SJSA1 (cell line): ENCODE measurements at regions not wholly inside any gene's neighbourhood (a gene's known extent, or its start where the extent isn't known, plus 50 kb on each side); places are given as distances from the start of the nearest gene placed in this dataset.
"Not testable (repeated sequence)": the region's sequence is repeated elsewhere in the genome, so short reads cannot be mapped to it uniquely, and the experiment has no call there.

Experiments used
- DNase-seq, 2 experiments: peaks; one replicate each; pipeline ENCODE4 v3.0.0-alpha.2; 2015 to 2020; ENCODE audit warnings: low spot score in 2 of 2, low read depth in 1 of 2
- H3K27ac ChIP-seq: fragments of 250-450 bp; sonication (Bioruptor Pico); 2 replicates; pipeline ENCODE4 v1.5.1; 2020; ENCODE audit warnings: mild to moderate bottlenecking, moderate library complexity
- H3K27me3 ChIP-seq: fragments of 250-450 bp; sonication (Bioruptor Pico); replicated peaks from 2 replicates; pipeline ENCODE4 v1.5.1; 2020; ENCODE audit warnings: mild to moderate bottlenecking, moderate library complexity
- H3K36me3 ChIP-seq: fragments of 250-450 bp; sonication (Bioruptor Pico); 2 replicates; pipeline ENCODE4 v1.5.1; 2020; ENCODE audit warnings: mild to moderate bottlenecking
- H3K4me1 ChIP-seq: fragments of 250-450 bp; sonication (Bioruptor Pico); replicated peaks from 2 replicates; pipeline ENCODE4 v1.6.1; 2021; ENCODE audit warnings: mild to moderate bottlenecking
- H3K4me3 ChIP-seq: fragments of 250-450 bp; sonication (Bioruptor Pico); 2 replicates; pipeline ENCODE4 v1.5.1; 2020; ENCODE audit warnings: mild to moderate bottlenecking
- H3K9me3 ChIP-seq: fragments of 250-450 bp; sonication (Bioruptor Pico); replicated peaks from 2 replicates; pipeline ENCODE4 v1.5.1; 2020; ENCODE audit warnings: mild to moderate bottlenecking

DNA sequence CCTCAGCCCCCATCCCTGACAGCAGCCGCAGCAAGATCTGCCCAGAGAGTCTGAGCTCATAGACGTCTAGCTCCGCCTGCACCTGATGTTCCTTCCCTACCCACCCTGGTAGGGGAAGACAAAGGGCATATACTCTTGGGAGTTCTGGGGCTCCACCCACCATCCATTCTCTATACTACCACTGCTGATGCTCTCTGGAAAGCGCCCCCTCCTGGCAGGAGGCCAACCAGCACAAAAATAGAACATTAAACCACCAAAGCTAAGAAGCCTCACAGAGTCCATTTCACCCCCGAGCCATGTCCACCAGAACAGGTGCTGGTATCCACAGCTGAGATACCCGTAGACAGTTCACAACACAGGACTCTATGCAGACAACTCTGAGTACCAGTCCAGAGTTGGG is 662.6 kb upstream of the FAM98A start:
- Histone ChIP-seq H3K4me3 (no peak overlapping the region), H3K27me3 (no peaks in the 10 kb centered on the region), H3K4me1 (no peaks in the 10 kb centered on the region), H3K36me3 (no peaks in the 10 kb centered on the region), H3K27ac (no peak overlapping the region), H3K9me3 (no peaks in the 10 kb centered on the region)
- DNase-seq = no peak

DNA sequence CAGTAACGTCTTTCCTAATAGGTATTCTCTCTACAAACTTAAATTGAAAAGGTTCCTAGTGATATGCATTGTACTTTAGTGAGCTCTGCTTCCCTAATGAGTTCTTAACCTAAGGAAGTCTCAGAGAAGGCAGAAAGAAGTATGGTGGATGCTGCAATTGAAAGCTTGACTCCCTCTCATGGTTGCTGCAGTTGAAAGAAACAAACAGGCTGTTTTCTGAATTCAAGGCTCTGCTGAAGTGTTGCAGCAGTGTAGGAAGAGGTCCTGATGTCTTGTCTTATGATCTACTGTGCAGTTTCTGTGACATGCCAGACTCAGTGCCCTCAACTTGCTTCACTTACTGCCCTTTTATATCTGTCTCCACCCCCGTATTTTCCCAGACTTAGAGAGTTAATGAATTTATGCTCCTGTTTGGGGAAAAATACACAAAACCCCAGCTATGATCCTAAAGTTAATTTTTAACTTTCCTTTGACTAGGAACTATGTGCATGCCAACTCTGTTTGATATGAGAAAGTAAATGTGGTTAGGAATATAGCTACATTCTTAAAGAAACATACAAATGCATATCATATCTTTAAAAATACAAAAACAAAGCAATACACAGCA is 655.3 kb upstream of the FAM98A start:
- Histone ChIP-seq H3K4me1 (no peaks in the 10 kb centered on the region), H3K9me3 (no peaks in the 10 kb centered on the region; the same call in 1 of the 2 replicates), H3K27me3 (no peaks in the 10 kb centered on the region), H3K36me3 (no peaks in the 10 kb centered on the region), H3K27ac (no peak overlapping the region), H3K4me3 (no peak overlapping the region)
- DNase-seq = no peak

DNA sequence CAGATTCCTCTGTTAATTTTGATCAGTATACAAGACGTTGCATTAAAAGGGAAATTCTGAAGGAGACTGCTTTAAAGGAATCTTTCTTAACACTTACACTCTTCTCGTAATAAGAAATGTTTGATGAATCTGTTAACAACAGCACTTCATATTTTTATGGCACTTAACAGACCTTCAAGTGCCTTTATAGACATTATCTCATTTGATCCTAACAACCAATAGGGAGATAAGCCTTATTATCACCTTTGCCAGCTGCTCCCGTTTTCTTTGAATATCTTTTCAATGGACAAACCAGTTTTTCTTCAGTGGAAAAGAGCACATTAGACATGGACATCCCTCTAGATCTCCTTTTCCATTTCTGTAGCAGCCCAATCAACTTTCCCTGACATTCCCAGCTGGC is 653.0 kb upstream of the FAM98A start:
- no peak overlapping the region for H3K27ac ChIP-seq
- H3K4me3 ChIP-seq = no peak overlapping the region
- H3K27me3 ChIP-seq = no peaks in the 10 kb centered on the region
- no peaks in the 10 kb centered on the region for H3K4me1 ChIP-seq
- no peaks in the 10 kb centered on the region; the same call in 1 of the 2 replicates for H3K9me3 ChIP-seq
- no peaks in the 10 kb centered on the region for H3K36me3 ChIP-seq
- DNase-seq = no peak

DNA sequence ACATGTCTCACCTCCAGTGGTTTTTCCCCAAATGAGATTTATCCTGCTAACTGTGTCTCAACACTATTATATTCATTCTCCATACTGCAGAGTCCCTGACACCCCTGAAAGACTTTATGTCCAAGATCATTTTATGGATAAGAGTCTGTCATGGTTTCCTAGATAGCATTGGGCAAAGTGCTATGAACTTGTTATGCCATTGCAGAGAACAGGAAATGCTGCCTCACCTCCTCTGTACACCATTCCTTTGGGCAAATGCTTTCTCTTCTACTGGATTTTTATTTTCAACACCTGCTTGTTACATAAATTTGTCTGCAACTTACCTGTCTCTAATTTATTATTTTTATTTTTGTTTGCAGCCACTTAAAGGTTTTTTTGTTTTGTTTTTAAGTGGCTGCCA is 652.5 kb upstream of the FAM98A start:
- Histone ChIP-seq H3K27me3 (no peaks in the 10 kb centered on the region), H3K4me1 (no peaks in the 10 kb centered on the region), H3K27ac (no peak overlapping the region), H3K4me3 (no peak overlapping the region), H3K36me3 (no peaks in the 10 kb centered on the region), H3K9me3 (no peaks in the 10 kb centered on the region; the same call in 1 of the 2 replicates)
- DNase-seq = no peak

DNA sequence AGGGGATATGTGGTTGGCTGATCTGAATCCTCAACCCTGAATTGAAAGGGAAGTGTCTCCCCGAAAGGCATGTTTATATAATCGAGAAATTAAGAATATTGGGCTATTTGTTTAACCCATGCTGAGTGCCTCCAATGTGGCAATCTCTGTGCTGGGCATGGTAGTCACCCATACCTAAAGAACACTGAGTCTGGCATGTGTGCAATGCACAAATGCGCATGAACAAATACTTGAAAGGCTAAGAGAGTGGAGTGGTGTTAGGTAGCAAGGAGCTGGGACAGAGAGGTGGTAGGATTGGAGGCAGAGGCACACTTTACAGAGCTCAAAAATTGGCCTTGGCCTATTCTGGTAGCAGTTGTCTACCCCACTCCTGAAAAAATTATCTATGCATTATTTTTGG is 645.1 kb upstream of the FAM98A start:
- H3K4me3 ChIP-seq = no peak overlapping the region
- no peaks in the 10 kb centered on the region for H3K4me1 ChIP-seq
- H3K36me3 ChIP-seq = no peaks in the 10 kb centered on the region
- no peaks in the 10 kb centered on the region for H3K27me3 ChIP-seq
- H3K9me3 ChIP-seq = no peaks in the 10 kb centered on the region; the same call in 1 of the 2 replicates
- DNase-seq = no peak
- no peak overlapping the region for H3K27ac ChIP-seq

DNA sequence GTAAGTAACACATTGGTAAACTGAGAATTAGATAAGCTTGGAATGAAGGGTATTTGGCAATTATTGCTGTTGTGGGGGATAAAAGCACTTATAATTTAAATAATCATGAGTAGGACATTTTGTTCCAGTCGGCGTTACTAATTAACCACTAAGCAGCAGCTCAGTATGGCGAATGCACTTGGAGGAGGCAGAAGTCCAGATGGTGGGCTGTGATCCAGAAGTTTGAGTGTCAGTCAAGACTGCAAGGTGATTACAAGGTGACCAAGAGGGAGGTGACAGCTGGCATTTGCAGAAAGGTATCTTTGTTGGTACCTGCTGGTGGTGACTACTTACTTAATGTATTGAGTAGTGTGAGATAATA is 643.6 kb upstream of the FAM98A start:
- Histone ChIP-seq H3K36me3 (no peaks in the 10 kb centered on the region), H3K27ac (no peak overlapping the region)

DNA sequence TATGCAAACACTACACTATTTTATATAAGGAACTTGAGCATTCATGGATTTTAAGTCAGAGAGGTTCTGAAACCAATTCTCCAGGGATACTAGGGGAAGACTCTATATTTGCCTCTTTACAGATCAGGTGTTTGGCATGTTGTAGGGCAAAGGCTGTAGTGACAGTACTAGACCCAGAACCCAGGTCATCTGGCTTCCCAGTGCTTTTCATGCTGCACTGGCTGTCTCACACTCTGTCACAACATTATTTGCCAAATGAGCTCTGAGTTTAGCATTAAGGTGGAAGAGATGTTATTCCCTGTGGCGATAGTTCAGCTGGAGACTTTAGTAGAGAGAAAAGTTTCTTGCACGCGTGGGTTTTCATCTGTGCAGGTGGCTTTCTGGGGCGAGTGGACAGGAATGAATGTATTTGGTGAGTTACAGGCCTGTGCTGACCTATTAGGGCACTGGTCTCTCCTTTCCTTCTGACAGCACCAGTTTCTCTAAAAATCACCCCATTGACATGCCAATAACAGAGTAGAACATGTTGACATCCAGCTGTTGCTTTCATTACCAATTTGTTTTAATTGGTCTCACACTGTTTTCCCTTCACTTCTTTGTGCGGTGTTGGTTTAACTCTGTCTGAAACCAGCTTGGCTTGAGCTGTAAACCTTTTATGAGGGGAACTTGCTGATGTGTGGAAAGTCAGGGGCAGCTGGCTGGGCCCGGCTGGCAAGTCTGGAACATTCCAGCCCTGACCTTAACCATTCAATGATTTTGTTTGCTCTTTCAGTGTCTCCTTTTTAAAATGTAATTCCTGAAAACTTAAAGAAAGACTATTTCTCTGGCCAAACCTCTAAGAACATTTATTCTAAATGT is 643.0 kb upstream of the FAM98A start:
- no peak overlapping the region for H3K27ac ChIP-seq
- no peaks in the 10 kb centered on the region for H3K27me3 ChIP-seq
- peaks cover 2% of the 10 kb centered on the region; the same call in 1 of the 2 replicates for H3K9me3 ChIP-seq
- H3K4me1 ChIP-seq = no peaks in the 10 kb centered on the region
- no peak overlapping the region for H3K4me3 ChIP-seq
- H3K36me3 ChIP-seq = no peaks in the 10 kb centered on the region
- no peak for DNase-seq

More for the DNA sequence above, 643.6 kb upstream of the FAM98A start:
- H3K9me3 ChIP-seq = no peaks in the 10 kb centered on the region; the same call in 1 of the 2 replicates
- no peaks in the 10 kb centered on the region for H3K4me1 ChIP-seq
- no peak overlapping the region for H3K4me3 ChIP-seq
- no peak for DNase-seq
- no peaks in the 10 kb centered on the region for H3K27me3 ChIP-seq

DNA sequence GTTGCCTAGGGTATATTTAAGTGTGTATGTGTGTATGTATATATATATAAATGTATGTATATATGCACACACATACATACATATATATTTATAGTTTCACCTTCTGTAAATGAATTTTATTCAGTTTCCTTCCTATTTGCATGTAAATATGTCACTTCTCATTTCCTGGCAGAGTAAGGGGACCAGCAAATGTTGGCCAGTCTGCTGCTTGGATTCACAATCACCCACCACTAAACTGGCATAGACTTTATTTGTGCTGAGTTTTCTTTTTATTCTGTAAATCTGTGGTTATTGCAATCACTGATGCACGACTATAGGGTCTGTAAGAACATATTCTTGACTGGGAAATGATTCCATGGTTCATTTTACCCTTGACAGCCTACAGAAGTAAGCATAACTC is 640.4 kb upstream of the FAM98A start:
- Histone ChIP-seq H3K4me1 (no peaks in the 10 kb centered on the region), H3K36me3 (no peaks in the 10 kb centered on the region), H3K27ac (no peak overlapping the region), H3K27me3 (no peaks in the 10 kb centered on the region), H3K9me3 (peaks cover 2% of the 10 kb centered on the region; the same call in 1 of the 2 replicates), H3K4me3 (no peak overlapping the region)
- DNase-seq = no peak

DNA sequence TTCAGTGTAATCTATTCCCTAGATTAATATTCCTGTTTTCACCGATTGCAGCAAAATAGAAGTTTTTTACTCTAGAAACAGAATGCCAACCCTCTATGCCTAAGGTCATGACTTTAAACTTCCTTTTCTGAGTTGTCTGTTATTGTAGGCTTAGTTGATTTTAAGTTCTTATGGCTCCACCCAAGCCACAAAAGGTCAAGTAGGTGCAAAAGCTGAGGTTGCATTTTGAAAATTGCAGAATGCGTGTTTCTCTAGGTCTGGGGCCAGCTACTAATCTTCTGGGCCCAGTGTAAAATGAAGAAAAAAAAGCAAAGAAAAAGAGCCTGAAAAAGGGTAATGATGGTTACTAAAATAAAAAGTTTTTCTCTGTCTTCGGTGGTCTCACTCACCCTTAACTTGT is 635.7 kb upstream of the FAM98A start:
- peaks cover 2% of the 10 kb centered on the region; the same call in 1 of the 2 replicates for H3K9me3 ChIP-seq
- no peaks in the 10 kb centered on the region for H3K27me3 ChIP-seq
- H3K4me3 ChIP-seq = no peak overlapping the region
- H3K36me3 ChIP-seq = no peaks in the 10 kb centered on the region
- DNase-seq = no peak
- no peaks in the 10 kb centered on the region for H3K4me1 ChIP-seq
- H3K27ac ChIP-seq = no peak overlapping the region

DNA sequence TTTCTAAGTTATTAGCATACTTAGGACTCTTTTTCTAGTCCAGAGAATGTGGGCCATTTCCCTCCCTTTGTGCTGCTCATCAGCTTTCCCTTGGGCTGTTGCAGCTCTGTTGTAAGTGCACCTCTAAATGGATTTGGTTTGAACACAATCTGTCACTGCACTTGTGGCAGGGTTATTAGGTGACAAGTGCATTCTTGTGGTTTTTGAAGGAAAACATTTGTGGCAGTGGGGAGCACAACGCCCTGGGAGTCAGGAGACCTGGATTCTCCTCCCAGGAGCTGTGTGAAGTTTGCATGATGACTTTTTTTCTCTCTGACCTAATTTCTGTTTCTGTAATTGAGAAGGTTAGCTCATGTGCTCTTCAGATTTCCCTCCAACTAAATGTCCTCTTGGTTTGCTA is 630.9 kb upstream of the FAM98A start:
- Histone ChIP-seq H3K27ac (no peak overlapping the region), H3K36me3 (no peaks in the 10 kb centered on the region), H3K9me3 (no peaks in the 10 kb centered on the region; the same call in 1 of the 2 replicates), H3K4me1 (no peaks in the 10 kb centered on the region), H3K27me3 (no peaks in the 10 kb centered on the region), H3K4me3 (no peak overlapping the region)
- DNase-seq = no peak

DNA sequence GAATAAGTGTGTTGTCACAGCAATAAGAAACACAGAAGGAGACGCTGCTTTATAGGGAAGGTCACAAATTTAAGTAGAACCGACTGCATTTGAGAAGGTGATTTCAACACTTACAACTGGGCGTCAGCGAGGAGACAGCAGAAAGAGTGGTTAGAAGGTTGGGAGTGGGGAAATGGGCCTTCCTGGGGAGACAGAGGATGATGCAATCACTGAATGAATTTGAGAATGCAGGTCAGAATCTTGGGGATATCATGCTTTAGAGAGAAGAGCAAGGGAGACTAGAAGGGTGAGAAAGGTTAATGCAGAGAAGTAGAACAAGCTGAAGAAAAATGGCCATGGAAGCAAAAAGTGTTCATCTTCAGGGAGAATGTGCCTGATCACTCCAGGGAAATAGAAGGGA is 616.1 kb upstream of the FAM98A start:
- H3K4me3 ChIP-seq = no peak overlapping the region
- DNase-seq = no peak
- no peaks in the 10 kb centered on the region; the same call in 1 of the 2 replicates for H3K9me3 ChIP-seq
- no peak overlapping the region for H3K27ac ChIP-seq
- no peaks in the 10 kb centered on the region for H3K4me1 ChIP-seq
- no peaks in the 10 kb centered on the region for H3K27me3 ChIP-seq
- no peaks in the 10 kb centered on the region for H3K36me3 ChIP-seq

DNA sequence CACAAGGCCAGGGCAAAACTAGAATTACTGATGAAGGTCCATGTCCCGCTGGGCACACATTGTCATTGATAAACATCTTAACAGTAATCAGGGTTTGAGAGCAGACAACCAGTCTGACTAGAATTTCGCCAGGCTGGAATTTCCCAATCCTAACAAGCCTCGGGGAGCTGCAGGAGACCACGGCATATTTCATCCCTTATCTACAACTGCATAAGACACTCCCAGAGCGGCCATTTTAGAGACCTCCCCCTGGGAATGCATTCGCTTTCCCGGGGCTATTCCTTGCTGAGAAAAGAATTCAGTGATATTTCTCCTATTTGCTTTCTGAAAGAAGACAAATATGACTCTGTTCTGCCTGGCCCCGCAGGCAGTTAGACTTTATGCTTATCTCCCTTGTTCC is 611.3 kb upstream of the FAM98A start:
- not testable (repeated sequence) for H3K36me3 ChIP-seq, H3K4me1 ChIP-seq, H3K27me3 ChIP-seq, H3K4me3 ChIP-seq, H3K9me3 ChIP-seq, H3K27ac ChIP-seq, DNase-seq

DNA sequence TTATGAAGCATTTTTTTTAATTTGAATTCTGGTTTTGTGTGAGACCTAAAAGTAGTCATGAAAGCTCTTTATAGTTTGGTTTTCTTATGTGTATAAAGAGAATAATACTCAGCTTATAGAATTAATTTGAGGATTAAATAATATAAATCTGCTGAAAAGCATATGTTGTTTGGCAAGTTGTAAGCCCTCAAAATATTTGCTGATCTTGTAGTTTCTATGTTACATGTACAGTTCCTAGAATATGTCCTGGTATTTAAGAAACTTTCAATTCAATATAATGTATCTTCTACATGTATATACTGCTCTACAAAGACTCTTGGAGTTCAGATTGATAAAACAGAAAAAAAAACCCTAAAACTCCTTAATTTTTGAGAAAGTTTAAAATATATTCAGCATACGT is 605.5 kb upstream of the FAM98A start:
- no peaks in the 10 kb centered on the region for H3K27me3 ChIP-seq
- H3K4me3 ChIP-seq = no peak overlapping the region
- H3K4me1 ChIP-seq = no peaks in the 10 kb centered on the region
- peaks cover 3% of the 10 kb centered on the region; the same call in 1 of the 2 replicates for H3K9me3 ChIP-seq
- no peak overlapping the region for H3K27ac ChIP-seq
- no peaks in the 10 kb centered on the region for H3K36me3 ChIP-seq
- DNase-seq = no peak

DNA sequence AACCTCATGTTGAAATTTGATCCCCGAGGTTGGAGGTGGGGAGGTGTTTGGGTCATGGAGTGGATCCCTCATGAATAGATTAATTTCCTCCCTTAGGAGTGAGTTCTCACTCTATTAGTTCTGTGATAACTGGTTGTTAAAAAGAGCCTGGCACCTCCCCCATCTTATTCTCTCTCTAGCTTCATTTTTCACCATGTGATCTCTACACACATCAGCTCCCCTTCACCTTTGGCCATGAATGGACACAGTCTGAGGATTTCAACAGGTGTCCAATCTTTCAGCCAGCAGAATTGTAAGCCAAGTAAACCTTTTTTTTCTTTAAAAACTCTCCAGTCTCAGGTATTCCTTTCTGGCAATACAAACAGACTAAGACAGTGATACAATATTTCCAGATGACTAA is 602.0 kb upstream of the FAM98A start:
- H3K36me3 ChIP-seq = no peaks in the 10 kb centered on the region
- DNase-seq = no peak
- no peaks in the 10 kb centered on the region for H3K4me1 ChIP-seq
- H3K4me3 ChIP-seq = no peak overlapping the region
- H3K27me3 ChIP-seq = no peaks in the 10 kb centered on the region
- no peak overlapping the region for H3K27ac ChIP-seq
- H3K9me3 ChIP-seq = no peaks in the 10 kb centered on the region; the same call in none of the 2 replicates
